ENCODE measurements at regions not wholly inside any gene's neighbourhood (a gene's known extent, or its start where the extent isn't known, plus 50 kb on each side); places are given as distances from the start of the nearest gene placed in this dataset.

DNA sequence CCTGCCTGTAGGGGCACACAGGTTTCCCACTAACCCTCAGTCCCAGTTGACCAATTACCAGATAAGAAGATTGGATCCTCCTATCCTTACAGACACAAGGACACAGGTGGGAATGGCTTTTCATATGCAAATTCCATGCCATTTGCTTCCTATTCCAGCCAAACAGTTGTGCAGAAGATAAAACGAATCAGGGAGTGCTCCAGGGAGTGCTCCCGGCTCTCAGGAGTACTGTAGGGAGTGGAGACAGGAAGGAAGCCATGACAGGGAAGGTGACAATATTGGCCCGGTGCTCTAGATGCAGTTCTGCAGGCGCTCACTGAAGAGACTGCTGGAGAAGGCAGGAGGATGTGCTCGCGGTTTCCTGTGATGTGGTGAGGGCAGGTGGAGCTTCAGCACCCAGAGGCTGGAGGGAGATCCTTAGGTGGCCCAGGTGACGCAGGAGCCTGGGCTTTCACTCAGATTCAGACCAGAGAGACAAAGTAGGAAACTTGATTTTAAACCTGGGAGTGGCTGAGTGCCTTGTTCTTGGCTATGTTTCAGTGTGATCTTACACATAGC is 260.0 kb downstream of the AUH start:
- intact Hi-C loops (cut with DNase I; ENCODE audit: low total_unique reads) (no loop called here), in situ Hi-C loops (cut with MboI; ENCODE audit: low pct_ligation_motif_present in 1 of 4, low pct_unique_long_range_greater_than_20kb in 1 of 4, low sequenced_read_pairs in 3 of 4) (no loop called here)
- no peaks in the 10 kb centered on the region for H3K27me3 ChIP-seq
- TF ChIP-seq POLR2A (IDR thresholded peaks at IDR 0.05) (no peak), EP300 (IDR thresholded peaks at IDR 0.05; ENCODE audit: low read depth) (no peak), POLR2AphosphoS5 (IDR thresholded peaks at IDR 0.05) (no peak), CTCF (IDR thresholded peaks at IDR 0.05) (no peak)
- H3K27ac ChIP-seq, result no peak overlapping the region
- H3K4me3 ChIP-seq, result no peak overlapping the region
- H3K9me3 ChIP-seq, result no peaks in the 10 kb centered on the region
- peak; percentile 73 for DNase-seq
- 33 to 68% methylated on average over 4 to 7 of the region's 7 CpGs for WGBS, 2 donors (ENCODE audit: low coverage in 1 of 2)
- no peaks in the 10 kb centered on the region for H3K36me3 ChIP-seq
- H3K4me1 ChIP-seq, result peaks cover 8 to 22% (median 13%) of the 10 kb centered on the region in 4 donors

DNA sequence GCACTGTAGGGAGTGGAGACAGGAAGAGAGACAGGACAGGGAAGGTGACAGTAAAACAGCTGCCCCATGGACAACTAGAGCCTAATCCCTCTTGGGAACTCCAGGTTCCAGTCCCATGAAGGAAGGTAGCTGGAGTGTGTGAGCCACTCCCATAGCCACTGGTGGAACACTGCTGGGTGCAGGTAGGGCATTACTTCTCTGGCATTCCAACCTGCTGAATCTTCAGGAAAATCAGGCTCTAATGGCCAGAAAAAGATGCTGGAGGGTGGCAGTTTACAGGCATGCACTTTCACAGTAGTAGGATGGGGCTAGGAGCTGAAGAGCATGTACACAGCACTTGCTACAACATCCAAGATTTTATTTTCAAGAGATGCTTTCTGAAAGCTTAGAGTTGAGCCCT is 259.4 kb downstream of the AUH start:
- DNase-seq, result no peak
- H3K36me3 ChIP-seq, result no peaks in the 10 kb centered on the region
- peaks cover 8 to 22% (median 13%) of the 10 kb centered on the region in 4 donors for H3K4me1 ChIP-seq
- no peaks in the 10 kb centered on the region for H3K27me3 ChIP-seq
- H3K9me3 ChIP-seq, result no peaks in the 10 kb centered on the region
- intact Hi-C loops (cut with DNase I; ENCODE audit: low total_unique reads) (no loop called here), in situ Hi-C loops (cut with MboI; ENCODE audit: low pct_ligation_motif_present in 1 of 4, low pct_unique_long_range_greater_than_20kb in 1 of 4, low sequenced_read_pairs in 3 of 4) (no loop called here)
- H3K4me3 ChIP-seq, result no peak overlapping the region
- H3K27ac ChIP-seq, result no peak overlapping the region
- TF ChIP-seq EP300 (IDR thresholded peaks at IDR 0.05; ENCODE audit: low read depth), result no peak
- no peak for TF ChIP-seq POLR2AphosphoS5 (IDR thresholded peaks at IDR 0.05)
- no peak for TF ChIP-seq POLR2A (IDR thresholded peaks at IDR 0.05)
- TF ChIP-seq CTCF (IDR thresholded peaks at IDR 0.05), result no peak

DNA sequence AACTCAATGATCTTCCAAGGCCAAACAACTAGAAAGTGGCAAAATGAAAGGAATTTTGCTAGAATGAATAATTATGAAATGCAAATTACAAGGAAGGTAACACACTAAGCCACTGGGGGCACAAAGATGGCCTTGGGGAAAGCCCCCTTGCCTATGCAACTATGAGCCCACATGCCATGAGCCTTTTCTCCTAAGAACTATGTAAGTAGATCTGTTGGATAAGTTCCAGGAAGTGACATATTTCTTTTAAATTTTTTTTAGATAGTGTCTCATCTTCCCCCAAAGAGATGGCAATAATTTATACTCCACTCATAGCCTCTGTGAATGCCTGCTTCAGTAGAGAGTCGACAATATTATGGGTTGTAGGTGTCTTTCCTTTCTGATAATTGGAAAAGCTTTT is 257.8 kb downstream of the AUH start:
- no peak for DNase-seq
- intact Hi-C loops (cut with DNase I; ENCODE audit: low total_unique reads), result no loop called here
- H3K4me1 ChIP-seq, result peaks cover 8 to 22% (median 13%) of the 10 kb centered on the region in 4 donors
- in situ Hi-C loops (cut with MboI; ENCODE audit: low pct_ligation_motif_present in 1 of 4, low pct_unique_long_range_greater_than_20kb in 1 of 4, low sequenced_read_pairs in 3 of 4), result no loop called here
- WGBS, 2 donors (ENCODE audit: low coverage in 1 of 2), result 80 to 89% methylated on average over 1 of the region's 1 CpG
- TF ChIP-seq POLR2A (IDR thresholded peaks at IDR 0.05), result no peak
- no peak for TF ChIP-seq CTCF (IDR thresholded peaks at IDR 0.05)
- no peak for TF ChIP-seq POLR2AphosphoS5 (IDR thresholded peaks at IDR 0.05)
- no peak for TF ChIP-seq EP300 (IDR thresholded peaks at IDR 0.05; ENCODE audit: low read depth)
- H3K36me3 ChIP-seq, result no peaks in the 10 kb centered on the region
- H3K27ac ChIP-seq, result no peak overlapping the region
- no peaks in the 10 kb centered on the region for H3K27me3 ChIP-seq
- no peaks in the 10 kb centered on the region for H3K9me3 ChIP-seq
- no peak overlapping the region for H3K4me3 ChIP-seq

- Histone ChIP-seq H3K9me3 (peaks cover 11 to 13% of the 10 kb centered on the region in 2 donors), H3K27ac (no peak overlapping the region), H3K4me1 (no peaks in the 10 kb centered on the region), H3K4me3 (no peak overlapping the region), H3K36me3 (no peaks in the 10 kb centered on the region), H3K27me3 (no peaks in the 10 kb centered on the region)
- no peak for DNase-seq
- WGBS, 2 donors (ENCODE audit: low coverage in 1 of 2), result 94 to 95% methylated on average over 8 to 9 of the region's 9 CpGs
- TF ChIP-seq EP300 (IDR thresholded peaks at IDR 0.05; ENCODE audit: low read depth) (no peak), POLR2AphosphoS5 (IDR thresholded peaks at IDR 0.05) (no peak), POLR2A (IDR thresholded peaks at IDR 0.05) (no peak), CTCF (IDR thresholded peaks at IDR 0.05) (no peak)
- intact Hi-C loops (cut with DNase I; ENCODE audit: low total_unique reads) (no loop called here), in situ Hi-C loops (cut with MboI; ENCODE audit: low pct_ligation_motif_present in 1 of 4, low pct_unique_long_range_greater_than_20kb in 1 of 4, low sequenced_read_pairs in 3 of 4) (no loop called here)
These were observed 255.2 kb downstream of the AUH start for GRCh38 chr9:91106415-91107081.

Measured in transverse colon (tissue), 4 donors.